ENCODE measurements at regions not wholly inside any gene's neighbourhood (a gene's known extent, or its start where the extent isn't known, plus 50 kb on each side); places are given as distances from the start of the nearest gene placed in this dataset.

- peaks cover 28% of the 10 kb centered on the region for H3K27me3 Mint-ChIP-seq
- H3K36me3 Mint-ChIP-seq (ENCODE audit: insufficient read depth), result no peaks in the 10 kb centered on the region
- no peaks in the 10 kb centered on the region for H3K4me1 Mint-ChIP-seq (ENCODE audit: low read depth)
- TF ChIP-seq CTCF (IDR thresholded peaks at IDR 0.05; ENCODE audit: unreplicated experiment), result no peak
- peaks cover 3% of the 10 kb centered on the region for H3K9me3 Mint-ChIP-seq (ENCODE audit: low read depth)
- DNase-seq (ENCODE audit: low spot score, unreplicated experiment), result no peak
- no peak overlapping the region for H3K4me3 Mint-ChIP-seq (ENCODE audit: low read depth)
- no peak overlapping the region for H3K27ac Mint-ChIP-seq
Observed at GRCh38 chr5:158463938-158464337, 605.0 kb upstream of the CLINT1 start.

GRCh38 chr5:158463188-158463587 is 604.2 kb upstream of the CLINT1 start:
- TF ChIP-seq CTCF (IDR thresholded peaks at IDR 0.05; ENCODE audit: unreplicated experiment), result no peak
- Mint-ChIP-seq H3K4me1 (ENCODE audit: low read depth) (no peaks in the 10 kb centered on the region), H3K4me3 (ENCODE audit: low read depth) (no peak overlapping the region), H3K36me3 (ENCODE audit: insufficient read depth) (no peaks in the 10 kb centered on the region), H3K27me3 (peaks cover 28% of the 10 kb centered on the region), H3K27ac (no peak overlapping the region), H3K9me3 (ENCODE audit: low read depth) (peaks cover 3% of the 10 kb centered on the region)
- no peak for DNase-seq (ENCODE audit: low spot score, unreplicated experiment)

- H3K4me1 Mint-ChIP-seq (ENCODE audit: low read depth), result no peaks in the 10 kb centered on the region
- DNase-seq (ENCODE audit: low spot score, unreplicated experiment), result no peak
- H3K27me3 Mint-ChIP-seq, result peaks cover 28% of the 10 kb centered on the region
- no peak overlapping the region for H3K27ac Mint-ChIP-seq
- H3K36me3 Mint-ChIP-seq (ENCODE audit: insufficient read depth), result no peaks in the 10 kb centered on the region
- TF ChIP-seq CTCF (IDR thresholded peaks at IDR 0.05; ENCODE audit: unreplicated experiment), result no peak
- peaks cover 3% of the 10 kb centered on the region for H3K9me3 Mint-ChIP-seq (ENCODE audit: low read depth)
- H3K4me3 Mint-ChIP-seq (ENCODE audit: low read depth), result no peak overlapping the region
Observed at GRCh38 chr5:158462349-158463114, 603.6 kb upstream of the CLINT1 start.

- no peak overlapping the region for H3K4me3 Mint-ChIP-seq (ENCODE audit: low read depth)
Observed at GRCh38 chr5:158461240-158461854, 602.4 kb upstream of the CLINT1 start.

GRCh38 chr5:158458086-158458485 is 599.1 kb upstream of the CLINT1 start:
- Mint-ChIP-seq H3K4me1 (ENCODE audit: low read depth) (no peaks in the 10 kb centered on the region), H3K4me3 (ENCODE audit: low read depth) (no peak overlapping the region), H3K27ac (no peak overlapping the region), H3K27me3 (peaks cover 4% of the 10 kb centered on the region), H3K9me3 (ENCODE audit: low read depth) (peaks cover 3% of the 10 kb centered on the region), H3K36me3 (ENCODE audit: insufficient read depth) (no peaks in the 10 kb centered on the region)
- no peak for TF ChIP-seq CTCF (IDR thresholded peaks at IDR 0.05; ENCODE audit: unreplicated experiment)
- no peak for DNase-seq (ENCODE audit: low spot score, unreplicated experiment)

More at GRCh38 chr5:158461240-158461854, 602.4 kb upstream of the CLINT1 start:
- no peaks in the 10 kb centered on the region for H3K36me3 Mint-ChIP-seq (ENCODE audit: insufficient read depth)
- no peak for DNase-seq (ENCODE audit: low spot score, unreplicated experiment)
- peaks cover 3% of the 10 kb centered on the region for H3K9me3 Mint-ChIP-seq (ENCODE audit: low read depth)
- no peak overlapping the region for H3K27ac Mint-ChIP-seq
- no peak for TF ChIP-seq CTCF (IDR thresholded peaks at IDR 0.05; ENCODE audit: unreplicated experiment)
- peaks cover 21% of the 10 kb centered on the region for H3K27me3 Mint-ChIP-seq
- H3K4me1 Mint-ChIP-seq (ENCODE audit: low read depth), result no peaks in the 10 kb centered on the region
